ENCODE measurements at regions not wholly inside any gene's neighbourhood (a gene's known extent, or its start where the extent isn't known, plus 50 kb on each side); places are given as distances from the start of the nearest gene placed in this dataset.

DNA sequence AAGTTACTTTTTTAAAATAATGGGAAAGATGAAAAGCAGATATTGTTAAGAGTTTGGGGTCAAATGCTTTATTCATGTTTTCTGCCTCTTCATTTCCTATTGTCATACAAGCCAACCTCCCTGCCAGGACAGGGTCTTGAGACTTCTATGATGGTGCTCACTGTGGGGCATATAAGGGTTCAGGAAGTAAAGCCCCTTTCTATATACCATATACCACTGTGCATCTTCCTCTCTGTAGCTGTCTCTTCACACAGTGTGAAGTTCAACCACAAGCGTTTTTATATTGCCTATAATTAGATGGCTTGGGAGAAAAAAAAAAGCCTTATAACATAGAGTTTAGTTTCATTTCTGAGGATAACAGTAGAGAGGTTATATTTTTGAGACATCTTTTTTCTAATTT is 389.8 kb upstream of the SORCS1 start:
- CTCF ChIA-PET: no interaction called here

DNA sequence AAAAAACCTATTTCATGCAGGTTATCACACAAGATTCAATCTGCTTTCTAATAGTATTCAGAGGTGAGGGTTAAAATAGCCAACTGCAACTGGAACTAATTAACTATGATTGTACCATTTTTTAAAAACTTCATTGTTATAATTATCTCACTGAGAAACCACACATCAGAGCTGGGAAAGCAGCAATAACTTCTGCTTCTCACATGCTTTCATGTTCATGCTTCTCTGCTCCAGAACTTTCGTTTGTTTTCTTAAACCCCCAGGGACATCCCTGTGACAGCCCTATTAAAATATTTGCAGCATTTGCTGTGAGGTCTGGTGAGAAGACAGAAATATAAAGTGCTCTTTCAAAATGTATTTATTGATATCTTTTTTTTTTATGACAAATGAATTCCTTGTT is 389.0 kb upstream of the SORCS1 start:
- Mint-ChIP-seq H3K27me3 (no peaks in the 10 kb centered on the region), H3K36me3 (no peaks in the 10 kb centered on the region), H3K27ac (no peak overlapping the region), H3K4me3 (no peak overlapping the region), H3K9me3 (ENCODE audit: low read depth) (peaks cover 13% of the 10 kb centered on the region), H3K4me1 (no peaks in the 10 kb centered on the region)
- CTCF ChIA-PET: no interaction called here
- ATAC-seq (no peak), DNase-seq (no peak)

More for the DNA sequence above, 389.8 kb upstream of the SORCS1 start:
- Mint-ChIP-seq H3K36me3 (no peaks in the 10 kb centered on the region), H3K4me3 (no peak overlapping the region), H3K4me1 (no peaks in the 10 kb centered on the region), H3K9me3 (ENCODE audit: low read depth) (peaks cover 9% of the 10 kb centered on the region), H3K27me3 (no peaks in the 10 kb centered on the region), H3K27ac (no peak overlapping the region)
- ATAC-seq (no peak), DNase-seq (no peak)

DNA sequence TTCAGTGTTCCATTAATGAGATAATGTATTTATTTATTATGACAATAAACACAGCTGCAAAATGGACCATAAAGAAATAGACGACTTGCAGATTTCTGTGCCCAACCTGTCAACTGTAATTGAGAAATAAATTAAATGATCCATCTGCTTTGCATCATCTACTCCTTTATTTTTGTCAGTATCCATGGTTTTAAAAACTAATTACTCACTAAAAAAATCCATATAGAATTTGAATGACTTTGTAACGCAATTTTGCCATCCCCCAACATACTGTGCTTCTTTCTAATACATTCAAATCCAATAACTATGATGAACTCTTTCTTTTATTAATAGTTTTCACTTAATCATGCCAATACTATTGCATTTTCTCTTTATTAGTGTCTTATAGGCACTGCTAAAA is 388.5 kb upstream of the SORCS1 start:
- Mint-ChIP-seq H3K36me3 (no peaks in the 10 kb centered on the region), H3K4me1 (no peaks in the 10 kb centered on the region), H3K4me3 (no peak overlapping the region), H3K9me3 (ENCODE audit: low read depth) (peaks cover 12% of the 10 kb centered on the region), H3K27me3 (no peaks in the 10 kb centered on the region), H3K27ac (no peak overlapping the region)
- DNase-seq (no peak), ATAC-seq (no peak)
- CTCF ChIA-PET: no interaction called here

DNA sequence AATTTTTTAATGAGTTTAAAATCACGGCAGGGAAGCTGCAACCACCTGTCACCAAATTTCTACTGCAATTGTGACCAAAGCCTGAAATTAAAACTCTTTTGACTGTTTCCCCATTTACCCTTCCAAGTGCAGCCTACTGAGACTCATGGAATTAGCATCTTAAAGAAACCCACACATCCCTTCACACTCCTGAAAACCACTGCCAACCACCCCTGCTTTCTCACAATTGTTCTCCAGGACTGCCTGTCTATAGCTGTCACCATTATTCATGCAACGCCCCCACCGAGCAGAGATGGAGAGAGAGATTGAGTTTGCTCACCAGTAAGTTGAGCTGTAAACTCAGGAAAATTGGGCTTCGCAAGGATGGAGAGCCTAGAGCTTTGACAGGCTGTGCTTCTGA is 383.8 kb upstream of the SORCS1 start:
- Mint-ChIP-seq H3K4me3 (no peak overlapping the region), H3K27me3 (no peaks in the 10 kb centered on the region), H3K36me3 (no peaks in the 10 kb centered on the region), H3K9me3 (ENCODE audit: low read depth) (peaks cover 5% of the 10 kb centered on the region), H3K27ac (no peak overlapping the region), H3K4me1 (no peaks in the 10 kb centered on the region)
- ATAC-seq: no peak
- CTCF ChIA-PET: no interaction called here
- DNase-seq: no peak

DNA sequence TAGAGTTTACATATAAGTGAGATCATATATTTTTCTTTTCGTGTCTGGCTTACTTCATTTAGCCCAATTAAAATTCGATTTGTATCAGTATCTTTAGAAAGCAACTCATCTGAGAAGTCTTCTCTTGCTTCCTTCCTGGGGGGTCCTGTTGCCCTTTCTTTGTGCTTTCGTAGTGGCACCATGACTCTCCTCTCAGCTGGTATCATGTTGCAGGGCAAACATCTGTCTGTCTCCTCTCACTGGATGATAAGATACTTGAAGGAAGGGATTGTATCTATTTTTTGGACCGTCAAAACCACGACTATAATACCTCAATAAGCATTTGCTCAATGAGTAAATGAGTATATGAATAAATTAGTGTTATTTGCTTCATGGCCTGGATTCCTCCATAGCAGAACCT is 382.5 kb upstream of the SORCS1 start:
- Mint-ChIP-seq H3K27me3 (no peaks in the 10 kb centered on the region), H3K36me3 (no peaks in the 10 kb centered on the region), H3K4me3 (no peak overlapping the region), H3K4me1 (no peaks in the 10 kb centered on the region), H3K27ac (no peak overlapping the region), H3K9me3 (ENCODE audit: low read depth) (peaks cover 5% of the 10 kb centered on the region)
- ATAC-seq (no peak), DNase-seq (no peak)
- CTCF ChIA-PET: no interaction called here

DNA sequence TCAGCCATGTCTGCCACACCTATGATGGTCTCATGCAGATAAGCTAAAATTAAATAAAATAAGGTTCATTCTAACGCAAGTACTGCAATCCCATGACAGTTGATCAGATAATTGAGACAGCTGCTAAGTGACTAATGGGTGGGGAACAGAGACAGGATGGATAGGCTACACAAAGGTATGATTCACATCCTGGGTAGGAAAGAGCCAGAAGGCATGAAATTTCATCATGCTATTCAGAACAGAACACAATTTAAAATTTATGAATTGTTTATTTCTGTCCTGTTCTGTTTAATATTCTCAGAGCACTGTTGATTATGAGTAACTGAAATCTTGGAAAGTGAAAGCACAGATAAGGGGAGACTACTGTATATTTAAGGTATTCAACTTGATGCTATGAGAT is 381.8 kb upstream of the SORCS1 start:
- no peaks in the 10 kb centered on the region for H3K36me3 Mint-ChIP-seq
- H3K9me3 Mint-ChIP-seq (ENCODE audit: low read depth): peaks cover 5% of the 10 kb centered on the region
- ATAC-seq (no peak), DNase-seq (no peak)
- H3K27ac Mint-ChIP-seq: no peak overlapping the region
- H3K4me3 Mint-ChIP-seq: no peak overlapping the region
- CTCF ChIA-PET: no interaction called here
- no peaks in the 10 kb centered on the region for H3K27me3 Mint-ChIP-seq
- H3K4me1 Mint-ChIP-seq: no peaks in the 10 kb centered on the region

DNA sequence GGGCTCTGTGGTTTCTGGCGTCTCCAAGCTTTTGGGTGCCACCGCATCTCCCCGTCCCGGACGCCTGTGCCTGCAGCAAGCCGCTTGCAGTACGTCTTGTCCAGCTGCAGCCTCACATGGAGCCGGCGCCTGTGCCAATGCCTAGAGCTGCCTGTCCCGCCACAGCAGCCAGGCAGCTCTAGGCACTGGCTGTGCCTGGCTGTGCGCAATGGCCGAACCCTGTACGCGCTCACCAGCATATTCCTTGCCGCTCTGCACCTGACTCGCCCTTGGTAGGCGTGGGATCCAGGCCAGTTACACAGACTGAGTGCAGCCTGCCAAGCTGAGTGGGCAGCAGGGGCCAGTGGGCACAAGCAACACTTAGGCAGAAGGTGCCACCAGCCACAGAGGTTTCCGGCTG is 381.2 kb upstream of the SORCS1 start:
- Mint-ChIP-seq H3K27me3 (no peaks in the 10 kb centered on the region), H3K27ac (no peak overlapping the region), H3K9me3 (ENCODE audit: low read depth) (peaks cover 5% of the 10 kb centered on the region), H3K36me3 (no peaks in the 10 kb centered on the region), H3K4me1 (no peaks in the 10 kb centered on the region), H3K4me3 (no peak overlapping the region)
- ATAC-seq (no peak), DNase-seq (no peak)
- CTCF ChIA-PET: no interaction called here

DNA sequence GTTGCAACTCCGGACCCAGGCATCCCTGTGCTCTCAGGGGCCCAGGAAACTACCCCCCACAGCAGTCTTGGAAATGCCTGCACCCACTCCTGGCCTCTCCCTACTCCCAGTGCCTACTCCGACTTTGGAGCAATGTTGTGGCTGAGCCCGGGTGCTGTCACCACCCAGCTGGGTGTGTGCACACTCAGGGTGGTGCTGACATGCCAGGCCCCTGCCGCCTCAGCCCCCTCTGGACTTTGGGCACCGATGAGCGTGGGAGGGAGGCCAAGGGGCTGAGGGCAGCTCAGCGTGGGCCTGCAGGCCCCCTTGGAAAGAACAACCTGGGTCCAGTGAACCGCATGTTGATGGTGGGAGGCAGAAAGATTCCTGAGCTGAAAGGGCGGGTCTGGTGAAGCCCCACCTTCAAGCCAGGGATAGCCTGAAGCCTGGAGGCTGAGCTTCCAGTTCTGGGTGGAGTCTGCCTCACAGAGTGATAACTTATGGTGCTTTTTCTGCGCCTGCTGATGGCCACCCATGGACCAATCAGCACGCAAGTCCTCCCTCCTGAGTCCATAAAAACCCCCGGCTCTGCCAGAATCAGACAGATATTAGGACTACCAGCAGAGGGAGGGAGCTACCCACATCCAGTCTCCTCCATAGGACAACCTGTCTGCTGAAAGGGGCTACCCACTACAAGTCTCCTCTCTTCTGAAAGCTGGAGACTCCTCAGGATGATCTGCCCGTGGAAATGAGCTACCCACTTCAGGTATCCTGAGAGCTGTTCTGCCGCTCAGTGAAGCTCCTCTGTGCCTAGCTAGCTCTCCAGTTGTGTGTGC is 380.4 kb upstream of the SORCS1 start:
- peaks cover 5% of the 10 kb centered on the region for H3K9me3 Mint-ChIP-seq (ENCODE audit: low read depth)
- CTCF ChIA-PET: no interaction called here
- DNase-seq (no peak), ATAC-seq (no peak)
- H3K27me3 Mint-ChIP-seq: no peaks in the 10 kb centered on the region
- no peak overlapping the region for H3K4me3 Mint-ChIP-seq
- no peak overlapping the region for H3K27ac Mint-ChIP-seq
- H3K36me3 Mint-ChIP-seq: no peaks in the 10 kb centered on the region
- H3K4me1 Mint-ChIP-seq: no peaks in the 10 kb centered on the region

DNA sequence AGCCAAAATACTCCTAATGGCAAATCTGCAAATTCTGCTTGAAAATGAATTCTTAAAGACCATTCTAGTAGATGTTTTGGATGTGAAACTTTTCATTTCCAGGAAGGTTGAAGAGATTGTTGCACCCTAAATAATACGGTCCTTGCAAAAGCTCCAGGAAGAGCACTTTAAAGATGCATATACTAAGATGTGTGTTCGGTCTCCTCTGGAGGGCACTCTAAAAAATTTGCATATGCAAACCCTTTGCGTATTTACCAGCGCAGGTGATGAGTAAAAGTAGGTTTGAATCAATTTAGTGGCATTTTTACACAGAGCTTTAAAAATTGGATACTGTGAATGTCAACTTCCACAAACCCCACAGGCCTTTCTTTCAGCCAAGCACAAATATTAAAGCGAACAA is 378.1 kb upstream of the SORCS1 start:
- CTCF ChIA-PET: no interaction called here
- Mint-ChIP-seq H3K27ac (no peak overlapping the region), H3K9me3 (ENCODE audit: low read depth) (peaks cover 7% of the 10 kb centered on the region), H3K4me3 (no peak overlapping the region), H3K4me1 (no peaks in the 10 kb centered on the region), H3K36me3 (no peaks in the 10 kb centered on the region), H3K27me3 (no peaks in the 10 kb centered on the region)
- no peak for DNase-seq
- ATAC-seq: no peak

DNA sequence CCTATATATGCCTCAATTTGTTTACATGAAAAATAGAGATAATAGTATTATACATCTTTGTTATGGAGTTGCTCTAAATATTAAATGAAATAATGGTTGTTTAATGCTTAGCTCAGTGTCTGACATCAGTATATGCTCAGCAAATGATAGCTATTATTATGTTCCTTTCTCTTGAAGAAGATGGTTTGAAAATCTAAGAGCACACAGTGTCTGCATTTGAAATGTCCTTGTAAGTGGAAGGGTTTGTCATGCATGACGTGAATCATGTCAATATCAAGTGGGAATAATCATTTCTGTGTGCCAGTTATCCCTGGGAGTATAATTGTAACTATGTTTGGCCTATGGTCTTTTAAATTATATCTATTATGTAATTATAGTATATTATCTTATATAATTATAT is 377.5 kb upstream of the SORCS1 start:
- Mint-ChIP-seq H3K4me1 (no peaks in the 10 kb centered on the region), H3K27ac (no peak overlapping the region), H3K4me3 (no peak overlapping the region), H3K9me3 (ENCODE audit: low read depth) (peaks cover 10% of the 10 kb centered on the region), H3K36me3 (no peaks in the 10 kb centered on the region), H3K27me3 (no peaks in the 10 kb centered on the region)
- CTCF ChIA-PET: no interaction called here
- no peak for DNase-seq
- no peak for ATAC-seq

DNA sequence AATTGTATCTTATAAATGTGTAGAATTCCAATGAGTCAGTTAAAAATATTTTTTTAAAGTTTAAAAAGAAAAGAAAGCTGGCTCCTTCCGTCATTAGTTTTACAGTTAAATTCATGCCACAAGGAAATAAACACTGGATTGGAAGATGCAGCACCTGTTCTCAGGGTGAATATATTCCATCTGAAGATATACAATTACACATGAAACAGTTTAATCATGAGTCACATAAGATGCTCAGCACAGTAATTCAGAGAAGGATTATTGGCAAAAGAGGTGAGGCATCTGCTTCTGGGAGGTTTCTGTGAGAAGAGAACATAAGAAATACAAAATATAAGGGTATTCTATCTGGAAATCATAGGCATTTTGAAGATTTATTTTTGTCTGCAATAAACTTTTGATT is 376.5 kb upstream of the SORCS1 start:
- Mint-ChIP-seq H3K9me3 (ENCODE audit: low read depth) (peaks cover 10% of the 10 kb centered on the region), H3K27me3 (no peaks in the 10 kb centered on the region), H3K27ac (no peak overlapping the region), H3K4me1 (no peaks in the 10 kb centered on the region), H3K36me3 (no peaks in the 10 kb centered on the region), H3K4me3 (no peak overlapping the region)
- no peak for DNase-seq
- CTCF ChIA-PET: no interaction called here
- ATAC-seq: no peak

DNA sequence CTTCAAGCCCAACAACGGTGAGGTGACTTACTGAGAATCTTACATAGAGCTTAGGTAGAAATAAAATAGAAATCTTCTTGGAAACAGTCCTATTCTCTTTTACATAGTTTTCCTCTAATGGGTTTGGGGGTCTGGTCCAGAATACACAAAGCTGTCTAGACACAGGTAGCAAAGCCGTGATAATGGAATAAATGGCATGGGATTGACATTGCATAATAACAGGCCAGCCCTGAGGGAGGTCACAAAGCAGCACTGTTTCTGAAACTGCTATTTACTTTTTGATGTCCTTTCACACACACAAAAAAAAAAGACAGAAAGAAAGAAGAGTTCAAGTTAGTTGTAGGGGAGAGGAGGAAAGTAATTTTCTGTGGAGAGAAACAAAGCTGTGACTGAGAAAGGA is 364.8 kb upstream of the SORCS1 start:
- Mint-ChIP-seq H3K4me1 (no peaks in the 10 kb centered on the region), H3K27me3 (no peaks in the 10 kb centered on the region), H3K27ac (no peak overlapping the region), H3K4me3 (no peak overlapping the region), H3K9me3 (ENCODE audit: low read depth) (peaks cover 10% of the 10 kb centered on the region), H3K36me3 (no peaks in the 10 kb centered on the region)
- CTCF ChIA-PET: no interaction called here
- ATAC-seq (no peak), DNase-seq (no peak)

DNA sequence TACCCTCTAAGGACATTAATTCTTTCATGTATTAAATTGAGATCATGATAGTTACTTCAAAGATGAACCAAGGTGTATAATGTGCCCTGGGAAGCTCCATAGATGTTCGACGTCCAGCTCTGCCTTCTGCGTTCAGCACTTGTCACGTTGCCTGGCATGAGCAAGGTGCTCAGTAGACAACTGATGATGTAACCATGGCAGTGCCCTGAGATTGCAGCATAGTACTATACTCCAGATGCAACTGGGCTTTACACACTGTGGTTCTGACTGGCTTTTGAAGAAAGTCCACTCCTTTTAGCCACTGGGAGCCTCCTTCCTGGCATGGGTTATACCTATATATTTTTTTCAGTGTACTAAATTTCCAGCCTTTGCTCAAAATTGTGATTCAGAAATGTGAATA is 355.8 kb upstream of the SORCS1 start:
- Mint-ChIP-seq H3K4me1 (no peaks in the 10 kb centered on the region), H3K9me3 (ENCODE audit: low read depth) (peaks cover 12% of the 10 kb centered on the region), H3K36me3 (no peaks in the 10 kb centered on the region), H3K27ac (no peak overlapping the region), H3K4me3 (no peak overlapping the region), H3K27me3 (no peaks in the 10 kb centered on the region)
- DNase-seq: no peak
- no peak for ATAC-seq
- CTCF ChIA-PET: no interaction called here

DNA sequence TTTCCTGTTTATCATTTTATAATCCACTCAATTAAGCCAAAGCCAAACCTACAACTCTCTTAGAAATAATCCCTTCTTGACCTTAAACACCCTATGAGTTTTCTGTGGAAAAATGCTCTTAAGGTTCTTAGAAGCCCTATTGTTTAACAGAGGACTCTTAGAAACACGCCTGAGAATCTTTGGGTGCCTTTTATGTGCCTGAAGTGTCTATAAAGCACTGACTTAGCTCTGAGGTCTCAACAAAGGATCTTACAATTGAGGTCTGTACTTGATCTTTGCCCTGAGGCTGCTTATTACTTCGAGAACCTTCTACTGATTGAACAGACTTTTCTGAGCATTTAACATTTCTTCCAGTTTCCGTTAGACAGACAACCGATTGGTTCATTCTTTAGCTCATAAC is 353.3 kb upstream of the SORCS1 start:
- Mint-ChIP-seq H3K4me1 (no peaks in the 10 kb centered on the region), H3K9me3 (ENCODE audit: low read depth) (peaks cover 15% of the 10 kb centered on the region), H3K27ac (no peak overlapping the region), H3K4me3 (no peak overlapping the region), H3K36me3 (no peaks in the 10 kb centered on the region), H3K27me3 (no peaks in the 10 kb centered on the region)
- ATAC-seq (no peak), DNase-seq (no peak)
- CTCF ChIA-PET: no interaction called here

DNA sequence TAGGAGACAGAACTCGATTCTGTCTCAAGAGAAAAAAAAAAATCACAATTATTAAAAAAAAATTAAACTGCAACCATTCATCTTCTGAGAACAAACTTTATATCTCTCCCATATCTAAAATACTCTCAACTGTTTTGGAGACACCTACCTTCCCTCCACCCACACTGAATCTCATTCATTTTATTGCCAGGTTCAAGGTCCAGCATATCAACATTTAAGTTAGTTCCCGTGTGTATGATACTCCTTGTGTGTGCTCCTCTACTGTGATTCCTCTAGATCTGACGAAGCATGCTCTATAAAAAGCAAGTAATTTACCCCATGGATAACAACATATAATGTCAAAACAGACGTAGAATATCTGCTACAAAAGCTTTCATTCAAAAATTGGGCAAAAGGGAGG is 351.8 kb upstream of the SORCS1 start:
- no peak for ATAC-seq
- CTCF ChIA-PET: no interaction called here
- H3K36me3 Mint-ChIP-seq: no peaks in the 10 kb centered on the region
- no peak overlapping the region for H3K27ac Mint-ChIP-seq
- peaks cover 15% of the 10 kb centered on the region for H3K9me3 Mint-ChIP-seq (ENCODE audit: low read depth)
- DNase-seq: no peak
- H3K4me3 Mint-ChIP-seq: no peak overlapping the region
- no peaks in the 10 kb centered on the region for H3K27me3 Mint-ChIP-seq
- no peaks in the 10 kb centered on the region for H3K4me1 Mint-ChIP-seq

Measured in activated CD8-positive, alpha-beta memory T cell treated with anti-CD3 and anti-CD28 coated beads, Interleukin-2, amount 10 ng/mL, durations not matched to agents 7 days and 5 days (primary cell).